ENCODE measurements at regions not wholly inside any gene's neighbourhood (a gene's known extent, or its start where the extent isn't known, plus 50 kb on each side); places are given as distances from the start of the nearest gene placed in this dataset.

DNA sequence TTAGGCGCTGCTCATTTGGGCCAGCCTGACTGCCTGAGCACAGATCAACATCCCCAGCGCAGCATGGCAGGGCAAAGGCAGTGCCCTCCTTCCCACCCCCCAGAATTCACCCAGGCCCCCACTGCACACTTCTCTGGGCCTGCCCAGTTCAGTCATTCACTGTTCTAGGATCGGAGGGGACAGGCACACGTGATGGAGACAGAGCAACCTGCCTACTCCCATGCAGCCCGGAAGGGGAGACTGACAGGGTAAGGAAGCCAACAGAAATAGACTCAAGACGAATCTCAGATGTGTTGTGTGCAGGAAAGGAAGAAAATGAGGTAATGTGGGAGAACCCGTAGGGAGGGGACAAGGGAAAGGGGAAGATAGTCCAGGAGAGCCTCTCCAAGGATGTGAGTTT, 59.2 kb upstream of the LYRM9 start:
- TF ChIP-seq POLR2AphosphoS5 (IDR thresholded peaks at IDR 0.05): no peak
- TF ChIP-seq, protein P1, sequence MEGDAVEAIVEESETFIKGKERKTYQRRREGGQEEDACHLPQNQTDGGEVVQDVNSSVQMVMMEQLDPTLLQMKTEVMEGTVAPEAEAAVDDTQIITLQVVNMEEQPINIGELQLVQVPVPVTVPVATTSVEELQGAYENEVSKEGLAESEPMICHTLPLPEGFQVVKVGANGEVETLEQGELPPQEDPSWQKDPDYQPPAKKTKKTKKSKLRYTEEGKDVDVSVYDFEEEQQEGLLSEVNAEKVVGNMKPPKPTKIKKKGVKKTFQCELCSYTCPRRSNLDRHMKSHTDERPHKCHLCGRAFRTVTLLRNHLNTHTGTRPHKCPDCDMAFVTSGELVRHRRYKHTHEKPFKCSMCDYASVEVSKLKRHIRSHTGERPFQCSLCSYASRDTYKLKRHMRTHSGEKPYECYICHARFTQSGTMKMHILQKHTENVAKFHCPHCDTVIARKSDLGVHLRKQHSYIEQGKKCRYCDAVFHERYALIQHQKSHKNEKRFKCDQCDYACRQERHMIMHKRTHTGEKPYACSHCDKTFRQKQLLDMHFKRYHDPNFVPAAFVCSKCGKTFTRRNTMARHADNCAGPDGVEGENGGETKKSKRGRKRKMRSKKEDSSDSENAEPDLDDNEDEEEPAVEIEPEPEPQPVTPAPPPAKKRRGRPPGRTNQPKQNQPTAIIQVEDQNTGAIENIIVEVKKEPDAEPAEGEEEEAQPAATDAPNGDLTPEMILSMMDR (IDR thresholded peaks at IDR 0.05): no peak
- no peak for TF ChIP-seq EP300 (IDR thresholded peaks at IDR 0.05)
- TF ChIP-seq POLR2A (IDR thresholded peaks at IDR 0.05): no peak

Data from stomach (tissue), 4 donors.